ENCODE measurements at regions not wholly inside any gene's neighbourhood (a gene's known extent, or its start where the extent isn't known, plus 50 kb on each side); places are given as distances from the start of the nearest gene placed in this dataset.

DNA sequence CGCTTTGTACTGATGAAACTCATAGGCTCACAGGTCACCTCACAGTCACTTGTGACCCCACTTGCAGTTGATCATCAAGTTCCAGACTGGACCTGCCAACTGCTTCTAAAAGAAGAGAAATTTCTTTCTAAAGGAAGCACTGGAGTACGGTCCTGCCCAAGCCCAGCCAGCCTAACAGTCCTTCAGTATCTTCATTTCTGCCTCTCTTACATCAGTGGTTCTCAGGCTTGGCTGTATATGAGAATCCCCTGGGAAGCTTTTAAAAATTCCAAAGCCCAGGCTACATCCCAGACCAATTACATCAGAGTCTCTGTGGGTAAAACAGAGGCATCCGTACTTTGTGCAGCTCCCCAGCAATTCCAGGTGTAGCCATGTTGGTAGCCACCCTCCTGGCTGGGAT is 282.1 kb downstream of the NFIB start:
- H3K36me3 ChIP-seq (ENCODE audit: control insufficient read depth in 2 of 2, insufficient read depth in 2 of 2, low read length in 2 of 2), result no peaks in the 10 kb centered on the region
- H3K27me3 ChIP-seq (ENCODE audit: control insufficient read depth in 2 of 2, insufficient read depth in 2 of 2, low read length in 2 of 2), result no peaks in the 10 kb centered on the region
- H3K9me3 ChIP-seq (ENCODE audit: control insufficient read depth in 2 of 2, low read length in 2 of 2), result no peaks in the 10 kb centered on the region
- H3K9ac ChIP-seq (ENCODE audit: low read depth in 1 of 2, low read length in 2 of 2), result no peak overlapping the region
- H3K27ac ChIP-seq (ENCODE audit: low read depth in 2 of 2, low read length in 2 of 2), result no peak overlapping the region
- peaks cover 5 to 12% of the 10 kb centered on the region in 2 donors for H3K4me1 ChIP-seq (ENCODE audit: control insufficient read depth in 2 of 2, insufficient read depth in 2 of 2, low read length in 2 of 2)
- H3K4me3 ChIP-seq (ENCODE audit: low read length in 2 of 2), result no peak overlapping the region

DNA sequence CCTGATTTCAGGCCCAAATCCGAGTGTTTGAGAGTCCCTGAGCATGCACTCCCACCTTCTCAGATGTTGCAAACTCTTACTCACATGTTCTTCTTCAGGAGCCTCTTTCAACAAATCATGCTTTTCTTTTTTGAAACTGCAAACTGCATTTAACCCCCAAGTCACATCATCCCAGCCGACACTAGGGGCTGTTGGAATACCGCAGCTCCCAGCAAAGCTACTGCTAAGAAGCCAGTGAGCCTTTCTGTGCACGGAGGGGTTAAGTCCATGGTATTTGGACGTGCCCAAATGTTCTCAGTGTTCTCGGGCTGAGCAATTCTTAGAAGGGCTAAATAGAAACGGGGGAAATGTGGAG is 282.9 kb downstream of the NFIB start:
- peak overlapping the region in 1 of 2 donors; percentile 21 for H3K4me3 ChIP-seq (ENCODE audit: low read length in 2 of 2)
- no peak overlapping the region for H3K9ac ChIP-seq (ENCODE audit: low read depth in 1 of 2, low read length in 2 of 2)
- peak overlapping the region; percentile 11 to 67 for H3K27ac ChIP-seq (ENCODE audit: low read depth in 2 of 2, low read length in 2 of 2)

DNA sequence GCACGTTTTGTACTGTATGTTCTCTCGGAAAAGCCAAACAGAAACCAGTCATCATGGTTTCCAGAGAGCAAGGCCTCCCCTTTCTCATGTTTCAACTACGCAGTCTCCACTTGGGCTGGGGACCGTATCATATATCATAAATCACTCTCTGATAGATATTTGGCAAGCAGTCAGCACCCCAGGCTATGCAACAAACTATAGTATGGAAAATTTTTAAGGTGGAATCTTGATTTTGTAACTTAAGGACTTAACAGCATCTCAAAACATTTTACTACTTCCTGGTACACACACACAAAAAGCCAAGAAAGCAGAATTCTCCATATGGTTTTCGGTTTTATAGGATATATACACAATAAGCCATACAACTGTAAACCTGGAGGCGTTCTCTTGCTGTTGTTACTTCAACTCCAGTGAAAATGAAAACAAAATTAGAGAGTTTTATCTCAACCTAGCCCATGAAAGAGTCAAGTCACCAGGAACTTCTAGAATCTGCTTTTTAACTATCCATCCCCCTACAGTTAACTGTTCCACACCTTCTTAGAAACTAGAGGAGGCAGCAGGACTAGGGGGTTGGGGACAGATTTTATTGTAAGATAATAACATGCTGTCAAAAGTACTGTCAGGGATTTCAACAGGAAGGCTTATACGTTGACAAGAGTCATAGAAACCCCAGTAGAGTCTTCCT is 283.4 kb downstream of the NFIB start:
- Histone ChIP-seq H3K9me3 (ENCODE audit: control insufficient read depth in 2 of 2, low read length in 2 of 2) (no peaks in the 10 kb centered on the region), H3K27ac (ENCODE audit: low read depth in 2 of 2, low read length in 2 of 2) (peak overlapping the region; percentile 44 to 67), H3K9ac (ENCODE audit: low read depth in 1 of 2, low read length in 2 of 2) (no peak overlapping the region), H3K27me3 (ENCODE audit: control insufficient read depth in 2 of 2, insufficient read depth in 2 of 2, low read length in 2 of 2) (no peaks in the 10 kb centered on the region), H3K36me3 (ENCODE audit: control insufficient read depth in 2 of 2, insufficient read depth in 2 of 2, low read length in 2 of 2) (no peaks in the 10 kb centered on the region), H3K4me3 (ENCODE audit: low read length in 2 of 2) (peak overlapping the region in 1 of 2 donors; percentile 21), H3K4me1 (ENCODE audit: control insufficient read depth in 2 of 2, insufficient read depth in 2 of 2, low read length in 2 of 2) (peaks cover 8 to 16% of the 10 kb centered on the region in 2 donors)

More for the DNA sequence above, 282.9 kb downstream of the NFIB start:
- no peaks in the 10 kb centered on the region for H3K9me3 ChIP-seq (ENCODE audit: control insufficient read depth in 2 of 2, low read length in 2 of 2)
- H3K27me3 ChIP-seq (ENCODE audit: control insufficient read depth in 2 of 2, insufficient read depth in 2 of 2, low read length in 2 of 2), result no peaks in the 10 kb centered on the region
- H3K36me3 ChIP-seq (ENCODE audit: control insufficient read depth in 2 of 2, insufficient read depth in 2 of 2, low read length in 2 of 2), result no peaks in the 10 kb centered on the region
- peaks cover 8 to 16% of the 10 kb centered on the region in 2 donors for H3K4me1 ChIP-seq (ENCODE audit: control insufficient read depth in 2 of 2, insufficient read depth in 2 of 2, low read length in 2 of 2)

DNA sequence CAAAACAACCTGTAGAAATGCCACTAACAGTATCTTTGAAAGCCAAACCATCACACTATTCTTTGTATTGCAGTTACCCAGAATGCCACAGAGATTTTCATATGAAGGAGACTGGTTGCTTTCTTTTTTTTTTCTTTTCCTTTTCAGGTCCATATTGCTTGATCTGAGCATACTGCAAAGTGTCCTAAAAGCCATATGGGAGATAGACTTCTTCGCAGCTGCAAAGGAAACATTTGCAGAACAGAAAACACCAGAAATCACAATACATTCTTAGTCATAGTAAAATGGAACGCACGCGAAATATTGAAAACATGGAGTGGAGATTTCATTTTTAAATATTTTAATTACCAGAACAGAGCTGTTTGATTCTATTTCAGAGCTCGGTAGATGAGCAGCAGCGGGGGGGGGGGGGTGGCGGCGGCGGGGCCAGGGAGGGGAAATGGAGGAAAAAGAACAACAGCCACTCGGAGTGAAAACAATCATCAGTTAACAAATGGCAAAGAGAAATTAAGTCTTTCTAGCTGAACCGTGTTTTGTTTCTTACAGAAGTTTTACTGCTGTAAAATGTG is 284.1 kb downstream of the NFIB start:
- H3K4me3 ChIP-seq (ENCODE audit: low read length in 2 of 2), result peak overlapping the region in 1 of 2 donors; percentile 9
- H3K27ac ChIP-seq (ENCODE audit: low read depth in 2 of 2, low read length in 2 of 2), result peak overlapping the region; percentile 44 to 67
- H3K36me3 ChIP-seq (ENCODE audit: control insufficient read depth in 2 of 2, insufficient read depth in 2 of 2, low read length in 2 of 2), result no peaks in the 10 kb centered on the region
- H3K9me3 ChIP-seq (ENCODE audit: control insufficient read depth in 2 of 2, low read length in 2 of 2), result no peaks in the 10 kb centered on the region
- H3K4me1 ChIP-seq (ENCODE audit: control insufficient read depth in 2 of 2, insufficient read depth in 2 of 2, low read length in 2 of 2), result peaks cover 8 to 16% of the 10 kb centered on the region in 2 donors
- no peak overlapping the region for H3K9ac ChIP-seq (ENCODE audit: low read depth in 1 of 2, low read length in 2 of 2)
- no peaks in the 10 kb centered on the region for H3K27me3 ChIP-seq (ENCODE audit: control insufficient read depth in 2 of 2, insufficient read depth in 2 of 2, low read length in 2 of 2)

DNA sequence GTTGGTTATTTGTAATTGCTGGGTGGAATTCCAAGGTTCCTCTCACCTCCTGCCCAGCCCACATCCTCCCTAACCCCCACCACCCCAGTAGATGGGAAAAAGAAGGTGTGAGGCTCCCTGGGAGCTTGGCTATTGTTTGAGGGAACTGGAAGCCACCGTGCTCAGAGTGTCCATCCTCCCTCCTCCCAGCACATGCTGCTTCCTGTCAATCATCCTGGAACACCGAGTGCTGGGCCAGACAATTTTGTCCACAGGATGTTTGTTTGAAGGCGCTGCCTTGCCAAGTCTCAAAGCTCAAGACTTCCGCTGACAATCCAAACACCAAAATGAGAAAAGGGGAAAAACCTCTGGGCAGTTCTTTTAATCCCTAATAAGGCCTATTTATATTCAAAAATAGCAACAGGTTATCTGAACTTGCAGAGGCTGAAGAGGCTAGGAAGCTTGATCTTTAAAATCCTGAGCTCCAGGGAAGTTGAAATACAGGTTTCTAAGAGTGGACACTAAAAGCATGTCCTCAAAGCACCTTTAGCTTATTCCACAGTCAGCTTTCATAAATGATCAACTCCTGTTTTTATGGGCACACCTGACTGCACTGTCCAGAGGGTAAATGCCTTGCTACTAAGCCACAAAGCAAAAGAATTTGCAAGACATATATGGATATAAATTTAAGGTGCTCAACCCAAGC is 286.7 kb downstream of the NFIB start:
- H3K27ac ChIP-seq (ENCODE audit: low read depth in 2 of 2, low read length in 2 of 2), result peak overlapping the region in 1 of 2 donors; percentile 31
- no peak overlapping the region for H3K9ac ChIP-seq (ENCODE audit: low read depth in 1 of 2, low read length in 2 of 2)
- H3K4me1 ChIP-seq (ENCODE audit: control insufficient read depth in 2 of 2, insufficient read depth in 2 of 2, low read length in 2 of 2), result peaks cover 8 to 16% of the 10 kb centered on the region in 2 donors
- no peaks in the 10 kb centered on the region for H3K9me3 ChIP-seq (ENCODE audit: control insufficient read depth in 2 of 2, low read length in 2 of 2)
- peak overlapping the region in 1 of 2 donors; percentile 6 for H3K4me3 ChIP-seq (ENCODE audit: low read length in 2 of 2)
- no peaks in the 10 kb centered on the region for H3K27me3 ChIP-seq (ENCODE audit: control insufficient read depth in 2 of 2, insufficient read depth in 2 of 2, low read length in 2 of 2)
- no peaks in the 10 kb centered on the region for H3K36me3 ChIP-seq (ENCODE audit: control insufficient read depth in 2 of 2, insufficient read depth in 2 of 2, low read length in 2 of 2)

DNA sequence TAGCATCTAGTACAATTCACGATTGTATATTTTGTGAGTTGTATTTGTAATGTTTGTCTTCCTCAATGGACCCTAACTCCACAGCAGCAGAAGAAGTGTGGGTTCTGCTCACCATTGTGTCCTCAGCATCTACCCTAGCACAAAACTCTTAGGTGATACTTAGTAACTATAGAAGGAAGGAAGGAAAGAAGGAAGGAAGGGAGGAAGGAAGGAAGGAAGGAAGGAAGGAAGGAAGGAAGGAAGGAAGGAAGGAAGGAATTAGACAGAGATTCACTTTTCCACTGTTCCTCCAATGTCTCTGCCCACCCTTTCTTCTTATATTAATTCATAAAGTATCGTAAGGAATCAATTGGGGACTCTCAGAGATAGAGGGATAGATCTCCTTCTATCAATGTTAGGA is 288.2 kb downstream of the NFIB start:
- no peak overlapping the region for H3K9ac ChIP-seq (ENCODE audit: low read depth in 1 of 2, low read length in 2 of 2)
- no peaks in the 10 kb centered on the region for H3K9me3 ChIP-seq (ENCODE audit: control insufficient read depth in 2 of 2, low read length in 2 of 2)
- peaks cover 8 to 16% of the 10 kb centered on the region in 2 donors for H3K4me1 ChIP-seq (ENCODE audit: control insufficient read depth in 2 of 2, insufficient read depth in 2 of 2, low read length in 2 of 2)
- H3K36me3 ChIP-seq (ENCODE audit: control insufficient read depth in 2 of 2, insufficient read depth in 2 of 2, low read length in 2 of 2), result no peaks in the 10 kb centered on the region
- no peak overlapping the region for H3K4me3 ChIP-seq (ENCODE audit: low read length in 2 of 2)
- H3K27ac ChIP-seq (ENCODE audit: low read depth in 2 of 2, low read length in 2 of 2), result no peak overlapping the region
- H3K27me3 ChIP-seq (ENCODE audit: control insufficient read depth in 2 of 2, insufficient read depth in 2 of 2, low read length in 2 of 2), result no peaks in the 10 kb centered on the region

DNA sequence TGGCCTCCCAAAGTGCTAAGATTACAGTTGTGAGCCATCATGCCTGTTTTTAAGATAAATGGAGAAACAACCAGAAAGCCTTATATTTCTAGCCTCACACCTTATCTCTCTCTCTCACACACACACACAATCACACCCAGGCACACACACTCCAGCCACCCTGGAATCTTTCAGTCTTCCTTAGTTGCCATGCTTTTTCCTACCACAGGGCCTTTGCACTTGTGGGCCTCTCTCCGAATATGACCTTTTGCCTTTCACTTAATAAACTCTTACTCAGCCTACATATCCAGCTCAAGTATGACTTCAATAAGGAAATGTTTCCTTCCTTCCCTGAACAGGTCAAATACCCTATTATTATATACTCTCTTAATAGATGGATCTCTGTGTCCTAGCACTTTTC is 290.7 kb downstream of the NFIB start:
- Histone ChIP-seq H3K4me1 (ENCODE audit: control insufficient read depth in 2 of 2, insufficient read depth in 2 of 2, low read length in 2 of 2) (peaks cover 8 to 16% of the 10 kb centered on the region in 2 donors), H3K36me3 (ENCODE audit: control insufficient read depth in 2 of 2, insufficient read depth in 2 of 2, low read length in 2 of 2) (no peaks in the 10 kb centered on the region), H3K27me3 (ENCODE audit: control insufficient read depth in 2 of 2, insufficient read depth in 2 of 2, low read length in 2 of 2) (no peaks in the 10 kb centered on the region), H3K4me3 (ENCODE audit: low read length in 2 of 2) (no peak overlapping the region), H3K9ac (ENCODE audit: low read depth in 1 of 2, low read length in 2 of 2) (no peak overlapping the region), H3K9me3 (ENCODE audit: control insufficient read depth in 2 of 2, low read length in 2 of 2) (no peaks in the 10 kb centered on the region), H3K27ac (ENCODE audit: low read depth in 2 of 2, low read length in 2 of 2) (no peak overlapping the region)

DNA sequence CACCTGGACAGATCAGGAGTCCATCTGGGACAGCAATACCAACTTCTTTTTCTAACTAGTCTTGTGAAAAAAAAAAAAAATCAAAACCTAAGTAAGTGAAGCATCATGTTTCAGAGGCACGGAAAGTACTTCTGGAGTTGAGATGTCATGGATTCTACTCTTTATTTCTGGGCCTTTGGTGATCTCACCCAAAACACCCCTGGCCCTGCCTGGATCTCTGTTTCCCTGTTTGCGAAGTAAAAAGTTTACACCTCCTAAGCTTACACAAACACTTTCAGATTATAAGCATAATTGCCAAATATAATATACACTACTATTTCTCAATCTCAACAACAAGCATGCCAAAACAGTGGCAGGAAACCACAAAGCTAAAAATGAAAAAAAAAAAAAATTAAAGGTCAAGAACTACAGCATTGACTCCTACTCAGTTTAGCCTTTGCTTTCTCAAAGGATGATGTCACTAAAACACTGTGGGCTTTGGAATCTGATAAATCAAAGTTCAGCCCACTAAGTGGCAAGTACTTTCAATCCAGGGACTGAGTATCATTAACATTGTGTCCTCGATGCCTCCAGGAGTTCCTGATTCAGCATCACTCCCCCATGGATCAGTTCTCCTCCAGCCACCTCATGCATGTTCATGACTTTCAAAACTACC is 291.9 kb downstream of the NFIB start:
- H3K9me3 ChIP-seq (ENCODE audit: control insufficient read depth in 2 of 2, low read length in 2 of 2), result no peaks in the 10 kb centered on the region
- H3K27ac ChIP-seq (ENCODE audit: low read depth in 2 of 2, low read length in 2 of 2), result no peak overlapping the region
- no peak overlapping the region for H3K9ac ChIP-seq (ENCODE audit: low read depth in 1 of 2, low read length in 2 of 2)
- H3K27me3 ChIP-seq (ENCODE audit: control insufficient read depth in 2 of 2, insufficient read depth in 2 of 2, low read length in 2 of 2), result no peaks in the 10 kb centered on the region
- H3K4me3 ChIP-seq (ENCODE audit: low read length in 2 of 2), result no peak overlapping the region
- peaks cover 4 to 6% of the 10 kb centered on the region in 2 donors for H3K4me1 ChIP-seq (ENCODE audit: control insufficient read depth in 2 of 2, insufficient read depth in 2 of 2, low read length in 2 of 2)
- H3K36me3 ChIP-seq (ENCODE audit: control insufficient read depth in 2 of 2, insufficient read depth in 2 of 2, low read length in 2 of 2), result no peaks in the 10 kb centered on the region

DNA sequence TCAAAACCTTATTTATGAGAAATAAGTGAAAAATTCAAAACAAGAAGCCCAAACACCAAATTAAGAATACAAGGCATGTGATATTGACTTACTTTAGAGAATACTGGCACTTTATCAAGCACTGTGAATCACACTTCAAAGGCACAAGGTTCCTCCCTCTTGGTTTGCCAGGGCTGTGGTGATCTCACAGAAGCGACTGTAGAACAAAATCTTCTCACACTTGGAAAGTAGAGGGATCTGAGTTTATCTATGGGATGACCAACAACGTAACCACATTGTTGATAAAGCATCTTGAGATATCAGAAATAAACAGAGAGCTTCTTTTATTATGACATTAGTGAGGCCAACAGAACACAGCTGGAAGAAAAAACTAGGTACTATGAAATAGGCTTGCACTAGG is 295.9 kb downstream of the NFIB start:
- Histone ChIP-seq H3K36me3 (ENCODE audit: control insufficient read depth in 2 of 2, insufficient read depth in 2 of 2, low read length in 2 of 2) (no peaks in the 10 kb centered on the region), H3K27ac (ENCODE audit: low read depth in 2 of 2, low read length in 2 of 2) (no peak overlapping the region), H3K27me3 (ENCODE audit: control insufficient read depth in 2 of 2, insufficient read depth in 2 of 2, low read length in 2 of 2) (no peaks in the 10 kb centered on the region), H3K9me3 (ENCODE audit: control insufficient read depth in 2 of 2, low read length in 2 of 2) (no peaks in the 10 kb centered on the region), H3K9ac (ENCODE audit: low read depth in 1 of 2, low read length in 2 of 2) (no peak overlapping the region), H3K4me3 (ENCODE audit: low read length in 2 of 2) (no peak overlapping the region), H3K4me1 (ENCODE audit: control insufficient read depth in 2 of 2, insufficient read depth in 2 of 2, low read length in 2 of 2) (no peaks in the 10 kb centered on the region)

DNA sequence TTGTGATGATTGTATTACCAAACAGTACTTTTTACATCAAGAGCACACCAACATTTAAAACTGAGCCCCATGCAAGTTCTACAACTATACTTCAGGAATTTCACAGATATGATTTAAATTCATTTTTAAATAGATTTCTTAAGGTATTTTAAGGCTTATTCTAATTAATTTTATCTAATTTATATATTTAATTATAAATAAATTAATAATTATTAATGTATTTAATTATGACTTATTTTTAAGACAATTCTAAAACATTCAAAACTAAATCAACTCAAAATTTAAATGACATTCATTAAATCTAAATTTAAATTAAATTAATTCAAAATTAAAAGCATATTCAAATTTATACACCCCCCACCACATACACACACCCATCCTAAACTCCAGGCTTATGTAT is 299.2 kb downstream of the NFIB start:
- H3K27ac ChIP-seq (ENCODE audit: low read depth in 2 of 2, low read length in 2 of 2), result no peak overlapping the region
- no peak overlapping the region for H3K9ac ChIP-seq (ENCODE audit: low read depth in 1 of 2, low read length in 2 of 2)
- no peak overlapping the region for H3K4me3 ChIP-seq (ENCODE audit: low read length in 2 of 2)
- H3K36me3 ChIP-seq (ENCODE audit: control insufficient read depth in 2 of 2, insufficient read depth in 2 of 2, low read length in 2 of 2), result no peaks in the 10 kb centered on the region
- H3K27me3 ChIP-seq (ENCODE audit: control insufficient read depth in 2 of 2, insufficient read depth in 2 of 2, low read length in 2 of 2), result no peaks in the 10 kb centered on the region
- H3K9me3 ChIP-seq (ENCODE audit: control insufficient read depth in 2 of 2, low read length in 2 of 2), result no peaks in the 10 kb centered on the region
- no peaks in the 10 kb centered on the region for H3K4me1 ChIP-seq (ENCODE audit: control insufficient read depth in 2 of 2, insufficient read depth in 2 of 2, low read length in 2 of 2)

Data from mucosa of rectum (tissue), 2 donors.